ENCODE measurements at regions not wholly inside any gene's neighbourhood (a gene's known extent, or its start where the extent isn't known, plus 50 kb on each side); places are given as distances from the start of the nearest gene placed in this dataset.
"Not testable (repeated sequence)": the region's sequence is repeated elsewhere in the genome, so short reads cannot be mapped to it uniquely, and the experiment has no call there.

DNA sequence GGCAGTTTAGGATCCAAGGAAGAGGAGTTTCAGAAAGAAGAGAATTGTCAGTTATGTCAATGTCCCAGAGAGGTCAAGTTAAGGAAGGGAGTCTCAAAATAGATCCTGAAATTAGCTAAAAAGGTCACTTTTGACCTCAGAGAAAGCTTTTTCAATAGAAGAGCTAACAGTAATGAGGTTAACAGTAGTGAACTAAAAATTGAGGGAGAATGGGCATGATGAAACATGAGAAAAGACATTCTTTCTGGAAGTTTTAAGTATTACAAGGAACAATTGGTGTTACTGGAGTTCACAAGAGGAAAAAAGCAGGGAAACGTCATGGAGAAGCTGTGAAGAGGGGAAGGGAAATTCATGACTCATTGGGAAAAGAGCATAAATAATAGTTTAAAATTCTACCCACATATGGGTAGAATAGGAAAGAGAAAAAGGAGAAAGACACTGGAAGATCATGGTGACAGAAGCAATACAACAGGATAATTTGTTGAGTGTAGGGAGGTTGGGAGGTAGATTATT is 381.2 kb upstream of the FAR2 start:
- CTCF ChIA-PET: no interaction called here

DNA sequence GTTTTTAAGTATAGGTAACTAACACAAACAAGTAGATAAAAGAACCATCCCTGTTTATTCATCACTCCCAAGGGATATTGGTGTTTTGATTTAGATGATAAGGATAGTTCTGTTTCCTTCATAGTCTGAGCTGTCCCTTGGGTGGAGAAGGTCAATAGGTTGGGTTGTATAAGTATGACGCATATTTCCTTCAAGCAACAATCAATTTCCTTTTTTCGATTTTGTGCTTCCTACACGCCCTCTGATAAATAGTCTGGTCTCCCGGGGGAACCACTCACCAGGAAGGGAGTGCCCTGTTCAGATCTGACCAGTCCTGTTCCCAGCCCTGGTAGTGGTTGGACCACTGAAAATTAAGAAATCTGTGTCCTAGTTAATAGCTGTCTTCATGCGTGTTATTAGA is 378.8 kb upstream of the FAR2 start:
- ChIA-PET POLR2A (no interaction called here), CTCF (no interaction called here)

More for the DNA sequence above, 381.2 kb upstream of the FAR2 start:
- POLR2A ChIA-PET: no interaction called here

DNA sequence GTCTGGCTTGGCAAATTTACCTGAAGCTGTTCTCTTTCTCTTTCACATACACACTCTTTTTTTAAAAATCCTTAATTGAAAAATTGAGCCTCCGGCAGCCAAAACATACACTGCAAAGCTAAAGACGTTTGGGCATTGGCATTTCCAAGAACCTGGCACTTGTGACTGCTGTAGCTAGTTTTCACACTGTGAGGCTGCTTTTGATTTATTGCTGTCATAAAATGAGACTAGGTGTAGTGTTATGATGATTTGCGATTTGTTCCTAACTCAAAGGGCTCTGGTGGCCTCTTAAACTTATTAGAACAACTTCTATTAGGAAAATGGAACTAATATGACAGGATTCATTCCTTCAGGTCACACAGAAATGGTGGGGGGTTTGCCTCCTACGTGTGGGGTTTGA is 377.1 kb upstream of the FAR2 start:
- ChIA-PET POLR2A (no interaction called here), CTCF (no interaction called here)

DNA sequence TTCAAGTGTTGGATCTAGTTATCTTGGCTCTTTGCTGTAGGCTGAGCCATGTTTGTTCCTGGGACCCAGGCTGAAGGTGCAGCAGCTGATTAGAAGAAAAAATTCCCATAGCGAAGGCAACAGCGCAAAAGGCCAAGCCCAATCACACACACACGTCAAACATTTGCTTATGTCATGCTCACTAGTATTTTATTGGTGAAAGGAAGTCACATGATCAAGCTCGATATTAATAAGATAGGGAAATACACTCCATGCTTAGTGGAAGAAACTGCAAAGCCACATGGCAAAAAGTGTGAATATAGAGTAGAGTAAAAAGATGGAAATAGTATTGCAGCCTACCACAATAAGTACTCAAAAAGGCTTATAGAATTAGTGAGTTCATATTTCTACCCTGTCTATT is 373.5 kb upstream of the FAR2 start:
- ChIA-PET CTCF (interaction anchor here (0.6 kb wide), 1 partner anchor 218 kb away, joined by 4 read pairs; no protein-coding TSS in a partner anchor), POLR2A (no interaction called here)

DNA sequence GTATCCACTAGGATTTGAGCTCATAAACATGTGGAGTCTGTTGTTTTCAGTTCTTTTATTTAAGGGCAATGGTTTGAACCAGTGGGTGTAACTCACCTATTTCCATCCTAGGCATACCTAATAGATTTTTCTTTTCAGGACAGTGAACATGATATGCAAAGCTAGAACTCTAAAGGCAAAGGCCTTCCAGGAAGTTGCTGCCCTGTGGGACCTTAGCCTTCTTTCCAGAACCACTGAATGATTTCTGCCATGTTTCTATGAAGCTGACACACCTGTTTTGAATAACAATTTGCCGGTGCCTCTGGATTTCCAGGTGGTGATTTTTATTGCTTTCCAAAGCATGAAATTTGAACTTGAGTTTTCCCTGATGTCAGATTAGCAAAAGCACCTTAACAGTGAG is 372.9 kb upstream of the FAR2 start:
- ChIA-PET POLR2A (no interaction called here), CTCF (interaction anchor here (0.6 kb wide), 1 partner anchor 219 kb away, joined by 4 read pairs; no protein-coding TSS in a partner anchor)

DNA sequence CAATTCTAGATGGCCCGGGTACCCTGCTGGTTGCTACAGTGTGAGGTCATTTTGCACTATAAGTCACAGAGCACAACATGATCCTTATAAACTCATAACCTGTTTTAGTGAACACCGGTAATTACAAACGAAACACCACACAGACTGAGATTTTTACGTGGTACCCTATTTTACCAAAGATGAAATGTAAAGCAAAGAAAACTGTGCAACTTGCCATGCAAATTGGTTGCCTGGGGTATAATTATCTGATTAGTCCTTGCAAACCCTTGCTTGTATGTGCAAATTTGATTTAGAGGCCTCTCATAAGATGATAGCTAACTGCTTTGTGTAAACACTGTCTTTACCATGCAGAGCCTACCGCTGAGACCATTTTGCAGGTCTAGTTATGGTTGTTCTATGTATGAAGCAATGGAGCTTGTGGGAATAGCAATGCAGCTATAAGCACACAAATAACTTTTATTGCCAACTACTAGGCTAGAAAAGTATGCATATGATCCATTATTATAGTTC is 372.1 kb upstream of the FAR2 start:
- ChIA-PET CTCF (no interaction called here), POLR2A (no interaction called here)

DNA sequence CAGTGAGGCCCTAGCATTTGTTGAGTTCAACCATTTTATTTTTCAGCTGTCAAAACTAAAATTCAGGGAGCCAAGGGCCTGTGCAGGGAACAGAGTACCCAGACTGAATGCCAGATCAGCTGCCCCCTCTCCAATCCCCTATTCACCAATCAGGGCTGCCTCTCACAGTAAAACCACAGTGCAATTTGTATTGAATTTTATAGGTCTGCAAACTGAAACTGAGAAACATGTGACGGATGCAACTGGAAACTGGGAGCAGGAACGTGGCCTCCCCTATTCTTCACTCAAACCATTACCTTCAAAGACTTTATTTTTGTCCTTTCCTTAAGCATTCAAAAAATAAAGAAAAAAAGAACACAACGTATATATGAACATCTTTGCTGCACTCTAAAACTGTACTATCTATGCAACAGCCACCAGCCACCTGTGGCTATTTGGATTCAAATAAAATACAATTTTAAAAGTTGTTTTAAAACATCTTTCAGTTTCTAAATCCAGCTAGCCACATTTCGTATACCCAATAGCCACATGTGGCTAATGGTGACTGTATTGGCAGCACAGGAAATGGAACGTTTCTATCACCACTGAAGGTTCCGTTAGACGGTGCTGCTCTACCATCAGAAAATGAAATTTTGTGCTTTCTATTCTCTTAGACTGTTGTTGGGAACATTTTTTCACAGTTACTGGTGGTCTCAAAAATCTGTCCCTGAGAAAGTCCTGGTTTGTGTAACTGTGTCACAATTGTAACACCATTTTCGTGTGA is 371.3 kb upstream of the FAR2 start:
- ChIA-PET CTCF (no interaction called here), POLR2A (no interaction called here)

DNA sequence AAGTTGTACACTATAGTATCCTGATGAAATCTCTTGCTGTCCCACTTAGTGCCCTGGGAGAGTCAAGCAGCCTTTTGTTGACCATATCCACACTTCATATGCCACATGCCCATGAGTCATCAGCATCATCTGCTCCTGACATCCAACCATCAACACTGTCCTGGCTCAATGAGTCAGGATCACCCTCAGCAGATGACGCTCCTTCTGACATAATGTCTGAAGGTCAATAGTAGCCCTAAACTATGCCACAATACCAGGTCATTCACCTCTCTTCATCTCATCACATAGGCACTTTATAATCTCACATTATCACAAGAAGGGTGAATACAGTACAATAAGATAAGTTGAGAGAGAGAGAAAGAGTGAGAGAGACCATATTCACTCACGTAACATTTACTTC is 369.0 kb upstream of the FAR2 start:
- ChIA-PET CTCF (interaction anchor here (0.6 kb wide), 2 partner anchors 27 to 810 kb away, joined by 3 read pairs; no protein-coding TSS in a partner anchor), POLR2A (no interaction called here)

DNA sequence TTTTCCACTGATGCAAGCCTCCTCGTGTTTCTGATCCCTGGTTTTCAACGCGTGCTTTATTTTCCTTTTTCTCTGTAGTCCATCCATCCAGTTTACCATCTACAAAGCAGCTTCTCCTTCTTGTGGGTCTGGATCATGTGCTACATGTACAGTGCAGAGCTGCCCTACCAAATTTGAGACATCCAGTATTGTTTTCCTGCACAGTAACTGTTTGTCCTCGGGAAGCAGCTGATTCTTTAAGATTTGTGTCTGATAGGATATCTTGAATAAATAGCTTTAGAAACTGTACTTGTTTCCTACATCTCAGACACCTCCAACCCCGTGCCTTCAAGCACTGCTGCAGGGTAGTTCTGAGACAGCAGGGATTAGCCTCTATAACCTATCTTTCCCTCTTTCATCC is 368.1 kb upstream of the FAR2 start:
- ChIA-PET CTCF (no interaction called here), POLR2A (no interaction called here)

DNA sequence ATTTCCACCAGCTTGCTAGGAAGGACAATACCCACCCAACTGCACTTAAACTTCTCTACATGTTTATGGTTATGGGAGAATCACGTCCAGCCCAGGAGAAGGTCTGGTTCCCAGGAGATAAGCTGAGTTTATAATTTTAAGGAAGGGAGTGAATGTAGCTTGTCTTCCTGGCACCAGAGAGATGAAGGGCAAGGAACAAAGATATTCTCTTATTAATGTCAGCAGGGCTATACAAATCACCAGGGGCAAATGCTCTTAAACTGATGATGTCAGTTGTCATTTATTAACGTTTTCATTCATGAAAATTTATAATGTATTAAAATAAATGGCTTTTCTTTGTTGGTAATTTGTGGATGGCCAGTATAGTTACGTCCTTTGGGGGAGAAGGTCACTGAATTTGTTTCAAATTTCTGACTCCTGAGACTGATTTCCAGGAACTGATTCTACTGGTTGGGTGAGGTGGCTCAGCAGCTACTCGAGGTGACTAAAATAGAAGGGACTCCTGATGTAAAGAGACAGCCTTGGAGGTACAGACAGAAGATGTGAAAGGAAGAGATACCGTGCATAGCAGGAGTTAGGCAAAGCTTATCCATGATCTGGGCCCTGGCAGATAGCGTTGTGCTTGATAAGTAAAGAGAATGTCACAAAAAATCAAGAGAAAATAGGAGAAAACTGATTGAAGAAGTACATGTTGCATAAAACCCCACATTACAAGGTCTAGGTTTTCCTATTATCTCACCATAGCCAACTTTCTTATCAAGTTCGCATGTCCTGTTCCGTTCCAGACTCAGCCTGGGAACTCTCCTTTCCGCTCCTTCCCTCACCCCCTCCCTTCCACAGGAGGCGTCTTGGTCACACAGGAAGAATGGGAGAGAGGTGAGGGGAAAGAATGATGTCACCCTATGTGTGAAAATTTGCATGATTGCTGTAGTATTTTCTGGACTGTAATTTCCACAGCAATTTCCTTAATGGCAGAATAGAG is 367.1 kb upstream of the FAR2 start:
- ChIA-PET CTCF (no interaction called here), POLR2A (no interaction called here)

DNA sequence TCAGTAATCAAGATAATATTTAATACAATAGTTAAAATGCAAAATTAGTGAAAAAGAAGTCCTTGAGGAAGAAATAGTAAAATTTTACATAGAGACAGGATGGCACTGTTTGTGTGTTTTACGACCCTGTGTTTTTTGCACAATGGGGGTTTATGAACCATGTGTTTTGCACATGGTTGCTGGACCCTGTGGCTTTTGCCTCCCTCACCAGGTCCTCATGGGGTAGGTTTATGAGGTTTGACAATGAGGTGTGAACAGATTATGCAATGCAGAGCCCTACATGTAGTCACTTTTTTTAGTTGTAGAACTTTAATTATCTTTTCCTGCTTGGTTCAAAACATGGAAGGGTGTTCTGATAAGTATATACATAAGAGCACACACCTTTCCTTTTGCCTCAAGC is 366.3 kb upstream of the FAR2 start:
- ChIA-PET POLR2A (no interaction called here), CTCF (no interaction called here)

DNA sequence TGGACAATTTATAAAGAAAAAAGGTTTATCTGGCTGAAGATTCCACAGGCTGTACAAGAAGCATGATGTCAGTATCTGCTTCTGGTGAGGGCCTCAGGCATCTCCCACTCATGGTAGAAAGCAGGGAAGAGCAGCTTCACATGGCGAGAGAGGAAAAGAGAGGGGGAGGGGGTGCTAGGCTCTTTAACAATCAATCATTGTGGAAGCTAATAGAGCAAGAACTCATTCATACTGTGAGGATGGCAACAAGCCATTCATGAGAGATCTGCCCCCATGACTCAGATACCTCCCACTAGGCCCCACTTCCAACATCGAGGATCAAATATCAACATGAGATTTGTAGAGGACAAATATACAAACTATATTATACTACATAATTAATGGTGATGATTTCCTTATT is 361.9 kb upstream of the FAR2 start:
- POLR2A ChIA-PET: no interaction called here
- CTCF ChIA-PET: no interaction called here

DNA sequence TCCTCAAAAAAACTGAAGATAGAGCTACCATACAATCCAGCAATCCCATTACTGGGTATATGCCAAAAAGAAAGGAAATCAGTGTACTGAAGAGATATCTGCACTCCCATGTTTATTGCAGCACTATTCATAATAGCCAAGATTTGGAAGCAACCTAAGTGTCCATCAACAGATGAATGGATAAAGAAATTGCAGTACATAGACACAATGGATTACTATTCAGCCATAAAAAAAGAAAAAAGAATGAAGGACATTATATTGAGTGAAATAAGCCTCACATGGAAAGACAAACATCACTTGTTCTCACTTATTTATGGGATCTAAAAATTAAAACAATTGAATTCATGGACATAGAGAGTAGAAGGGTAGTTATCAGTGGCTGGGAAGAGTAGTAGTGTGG is 360.8 kb upstream of the FAR2 start:
- CTCF ChIA-PET, POLR2A ChIA-PET: not testable (repeated sequence)

DNA sequence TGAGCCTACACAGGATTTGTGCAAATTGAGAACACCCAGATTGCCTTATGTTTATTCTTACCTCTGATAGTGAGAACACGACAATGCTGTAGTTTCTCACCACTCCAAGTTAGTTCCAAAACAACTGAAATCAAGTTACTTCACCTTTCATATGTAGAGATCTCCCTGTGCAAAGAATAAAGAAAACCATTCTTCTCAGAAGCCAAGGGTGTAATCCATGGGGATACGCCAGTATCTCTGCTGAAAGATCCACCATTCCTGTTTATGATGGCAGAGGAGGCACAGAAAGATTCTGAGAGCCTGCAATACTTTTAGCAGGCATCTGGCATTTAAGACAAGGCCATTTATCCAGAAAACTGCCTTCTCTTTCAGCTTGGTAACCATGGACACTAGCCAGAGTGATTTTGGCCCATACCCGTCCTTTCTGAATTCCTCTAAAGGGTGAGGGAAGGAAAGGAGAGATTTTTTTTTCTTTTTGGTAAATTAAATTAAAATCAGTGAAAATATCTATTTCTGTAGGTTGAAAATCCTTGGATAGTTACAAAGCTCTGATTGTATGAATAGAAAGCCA is 355.4 kb upstream of the FAR2 start:
- CTCF ChIA-PET: no interaction called here
- POLR2A ChIA-PET: no interaction called here

DNA sequence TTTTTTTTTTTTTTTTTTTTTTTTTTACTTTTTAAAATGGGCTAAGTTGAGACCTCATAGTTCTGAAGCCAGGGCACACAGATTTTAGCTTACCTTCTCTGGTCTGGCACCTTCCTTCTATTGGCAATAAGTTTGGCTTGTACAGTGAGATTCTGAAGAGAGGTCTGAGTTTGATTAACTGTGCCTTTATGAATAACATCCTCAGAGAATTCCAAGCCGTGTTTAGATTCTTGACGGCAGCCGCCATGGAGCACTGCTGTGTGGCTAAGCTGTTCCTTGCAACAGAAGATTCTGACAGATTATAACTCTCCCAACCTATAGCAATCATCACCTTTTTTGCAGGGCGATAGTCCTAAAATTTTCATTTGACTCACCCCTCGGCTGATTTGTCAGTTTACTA is 354.9 kb upstream of the FAR2 start:
- ChIA-PET POLR2A (no interaction called here), CTCF (no interaction called here)

DNA sequence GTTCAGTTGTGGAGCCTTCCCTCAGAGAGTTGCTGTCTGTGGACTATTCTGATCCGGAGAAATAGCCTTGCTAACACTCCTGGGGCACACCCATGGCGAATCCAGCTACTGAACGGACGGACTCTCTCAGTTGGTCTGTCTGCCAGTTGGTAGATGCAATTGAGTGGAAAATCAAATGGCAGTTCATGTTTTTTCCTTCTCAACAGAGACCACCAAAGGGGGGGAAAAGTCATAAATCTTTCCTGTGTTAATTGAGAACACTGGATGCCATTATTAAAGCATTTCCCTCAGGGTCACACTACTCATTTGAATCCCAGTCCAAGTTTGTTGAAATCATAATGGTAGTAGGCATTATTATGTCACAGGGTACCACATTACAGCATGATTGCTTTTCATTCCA is 354.3 kb upstream of the FAR2 start:
- CTCF ChIA-PET: no interaction called here
- POLR2A ChIA-PET: no interaction called here

DNA sequence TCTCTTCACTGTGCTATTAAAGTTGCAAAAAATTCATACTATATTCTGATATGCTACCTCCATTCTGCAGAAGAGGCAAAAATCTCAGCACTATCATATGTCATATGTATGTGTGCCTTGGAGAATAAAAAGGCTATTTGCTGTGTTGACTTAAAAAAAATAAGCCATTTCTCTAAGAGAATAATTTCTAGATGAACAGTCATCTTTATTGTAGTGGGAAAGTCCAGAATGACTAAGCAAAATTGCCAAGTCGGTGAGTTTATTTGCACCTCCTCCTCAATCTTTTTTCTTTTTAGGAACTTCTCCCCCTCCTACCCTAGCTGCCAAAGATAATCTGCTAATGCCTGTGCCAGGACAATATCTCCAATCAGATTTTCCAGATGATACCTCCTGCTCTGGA is 353.8 kb upstream of the FAR2 start:
- ChIA-PET CTCF (no interaction called here), POLR2A (no interaction called here)

DNA sequence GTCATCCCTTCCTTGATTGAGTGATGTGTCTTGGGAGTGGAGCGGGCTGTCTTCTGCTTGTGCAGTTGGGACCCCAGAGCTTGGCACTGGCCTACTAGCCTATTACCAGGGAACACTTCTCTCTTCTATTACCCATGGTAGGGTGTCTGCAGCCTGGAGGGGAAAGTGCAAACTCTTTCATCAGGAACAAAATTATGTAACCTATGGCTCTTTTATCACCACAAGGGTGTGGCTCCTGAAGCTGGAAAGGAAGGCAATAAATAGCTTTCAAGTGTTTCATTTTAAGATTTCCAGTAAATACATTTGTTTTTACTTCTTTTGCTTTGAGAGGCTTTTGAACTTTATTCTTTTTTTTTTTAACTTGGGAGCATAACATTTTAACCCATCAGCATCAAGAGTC is 349.7 kb upstream of the FAR2 start:
- POLR2A ChIA-PET: no interaction called here
- CTCF ChIA-PET: no interaction called here

DNA sequence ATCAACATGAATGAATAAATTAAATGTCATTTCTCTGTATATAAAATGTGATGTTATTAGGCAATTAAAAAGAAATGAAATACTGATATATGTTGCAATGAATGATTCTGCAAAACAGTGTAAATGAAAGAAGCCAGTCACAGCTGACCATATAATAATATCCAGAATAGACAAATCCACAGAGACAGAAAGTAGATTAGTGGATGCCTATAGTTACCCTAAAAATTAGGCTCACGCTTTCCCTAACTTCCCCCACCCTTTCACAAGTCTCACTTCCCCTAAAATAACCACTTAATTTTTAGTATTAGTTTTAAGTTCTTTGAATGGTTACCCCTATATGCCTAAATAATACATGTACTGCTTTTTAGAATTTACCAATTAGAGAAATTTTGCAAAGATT is 348.9 kb upstream of the FAR2 start:
- ChIA-PET CTCF (no interaction called here), POLR2A (no interaction called here)

DNA sequence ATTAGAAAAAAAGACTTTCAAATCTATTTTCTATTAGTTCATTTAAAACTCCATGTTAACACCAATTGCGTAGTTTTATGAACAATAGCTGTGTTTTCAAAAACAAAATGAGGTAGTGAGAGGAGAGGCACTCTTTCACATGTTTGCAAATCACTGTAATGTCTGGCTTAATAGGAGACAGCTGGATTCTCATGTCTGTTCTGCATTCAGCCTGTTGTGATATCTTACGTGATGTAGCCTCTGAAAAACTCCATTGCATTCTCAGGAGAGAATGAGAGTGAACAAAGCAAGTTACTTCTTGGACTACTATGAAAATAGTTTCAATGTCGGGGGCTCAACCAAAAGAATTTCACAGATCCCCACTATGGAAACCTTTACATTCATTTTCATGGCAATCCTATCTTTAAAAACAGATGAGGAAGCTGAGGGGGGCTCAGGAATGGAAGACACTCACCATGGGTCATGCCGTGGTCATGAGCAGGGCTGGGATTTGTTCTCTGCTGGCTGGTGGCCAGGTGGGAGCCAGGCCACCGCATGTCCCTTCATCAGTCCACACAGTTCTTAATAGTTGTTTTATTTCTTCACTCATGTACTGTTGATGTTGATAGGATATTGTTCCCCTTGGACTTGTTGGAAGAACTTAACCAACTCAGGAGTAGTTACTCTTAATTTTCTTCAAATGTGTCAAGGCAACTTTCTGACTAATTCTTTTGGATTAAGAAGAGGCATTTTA is 346.2 kb upstream of the FAR2 start:
- ChIA-PET POLR2A (no interaction called here), CTCF (no interaction called here)

Measured in activated CD8-positive, alpha-beta memory T cell treated with anti-CD3 and anti-CD28 coated beads for 36 hours (primary cell).